Stimulated activated CD8-positive, alpha-beta memory T cell treated with anti-CD3 and anti-CD28 coated beads, Interleukin-7, amount 100 ng/mL, for 24 hours (primary cell): ENCODE measurements at regions not wholly inside any gene's neighbourhood (a gene's known extent, or its start where the extent isn't known, plus 50 kb on each side); places are given as distances from the start of the nearest gene placed in this dataset.
"Not testable (repeated sequence)": the region's sequence is repeated elsewhere in the genome, so short reads cannot be mapped to it uniquely, and the experiment has no call there.

Source experiments
- DNase-seq: peaks from one replicate; pipeline ENCODE4 v3.0.0-alpha.2; 2020; ENCODE audit warnings: low read depth

DNA sequence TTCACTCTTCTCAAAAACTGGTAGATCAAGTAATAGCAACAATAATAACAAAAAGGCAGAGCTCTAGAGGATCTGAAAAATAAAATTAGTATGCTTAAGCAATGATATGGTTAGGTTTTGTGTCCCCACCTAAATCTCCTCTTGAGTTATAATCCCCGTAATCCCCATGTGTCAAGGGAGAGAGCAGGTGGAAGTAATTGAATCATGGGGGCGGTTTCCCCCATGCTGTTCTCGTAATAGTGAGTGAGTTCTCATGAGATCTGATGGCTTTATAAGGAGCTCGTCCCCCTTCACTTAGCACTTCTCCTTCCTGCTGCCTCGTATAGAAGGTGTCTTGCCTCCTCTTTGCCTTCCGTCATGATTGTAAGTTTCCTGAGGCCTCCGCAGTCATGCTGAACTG lies 60.2 kb upstream of the ABHD2 start:
- DNase-seq: no peak

DNA sequence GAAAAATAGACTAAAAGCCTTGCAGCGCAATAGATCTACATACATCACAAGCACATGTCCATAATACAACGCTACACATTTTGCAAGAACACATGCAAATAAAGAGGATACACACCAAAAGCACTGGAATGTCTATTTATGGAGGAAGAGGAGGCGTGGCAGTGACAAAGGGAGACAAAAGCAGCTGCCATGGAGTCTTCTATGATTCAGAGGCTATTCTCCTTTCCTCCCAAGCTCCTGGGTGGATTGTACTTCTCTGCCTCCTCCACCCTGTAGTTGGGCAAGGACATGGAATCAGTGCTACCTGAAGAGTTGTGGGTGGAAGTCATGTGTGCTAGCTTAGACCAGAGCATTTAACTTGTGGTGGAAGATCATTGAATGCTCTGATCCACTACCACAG lies 57.9 kb upstream of the ABHD2 start:
- DNase-seq: no peak

DNA sequence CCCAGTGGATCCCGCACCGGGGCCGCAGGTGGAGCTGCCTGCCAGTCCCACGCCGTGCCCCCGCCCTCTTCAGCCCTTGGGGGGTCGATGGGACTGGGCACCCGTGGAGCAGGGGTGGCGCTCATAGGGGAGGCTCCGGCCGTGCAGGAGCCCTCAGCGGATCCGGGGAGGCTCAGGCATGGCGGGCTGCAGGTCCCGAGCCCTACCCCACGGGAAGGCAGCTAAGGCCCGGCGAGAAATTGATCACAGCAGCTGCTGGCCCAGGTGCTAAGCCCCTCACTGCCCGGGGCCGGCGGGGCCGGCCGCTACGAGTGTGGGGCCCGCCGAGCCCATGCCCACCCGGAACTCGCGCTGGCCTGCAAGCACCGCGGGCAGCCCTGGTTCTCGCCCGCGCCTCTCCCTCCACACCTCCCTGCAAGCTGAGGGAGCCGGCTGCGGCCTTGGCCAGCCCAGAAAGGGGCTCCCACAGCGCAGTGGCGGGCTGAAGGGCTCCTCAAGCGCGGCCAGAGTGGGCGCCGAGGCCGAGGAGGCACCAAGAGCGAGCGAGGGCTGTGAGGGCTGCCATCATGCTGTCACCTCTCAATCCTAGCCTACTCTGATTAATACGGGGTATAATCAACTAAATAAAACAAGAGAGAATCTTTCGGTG lies 56.5 kb upstream of the ABHD2 start:
- DNase-seq: not testable (repeated sequence)

DNA sequence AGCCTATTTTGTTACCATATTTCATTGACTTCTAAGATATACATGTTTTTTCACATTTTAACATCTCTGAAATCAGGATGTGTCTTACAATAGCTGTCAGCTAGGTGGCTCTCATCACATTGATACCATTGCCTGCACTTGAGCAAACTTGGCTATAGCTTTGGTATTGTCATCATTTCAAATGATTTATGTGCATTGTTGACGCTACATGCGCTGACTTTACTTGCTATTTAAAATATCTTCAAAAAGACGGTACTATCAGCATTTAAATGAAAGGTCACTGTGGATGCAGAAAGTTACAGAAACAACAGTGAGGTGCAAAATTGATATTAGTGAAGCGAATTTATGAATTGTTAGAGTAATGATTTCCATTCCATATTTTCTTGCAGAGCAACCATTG lies 54.0 kb upstream of the ABHD2 start:
- DNase-seq: no peak

DNA sequence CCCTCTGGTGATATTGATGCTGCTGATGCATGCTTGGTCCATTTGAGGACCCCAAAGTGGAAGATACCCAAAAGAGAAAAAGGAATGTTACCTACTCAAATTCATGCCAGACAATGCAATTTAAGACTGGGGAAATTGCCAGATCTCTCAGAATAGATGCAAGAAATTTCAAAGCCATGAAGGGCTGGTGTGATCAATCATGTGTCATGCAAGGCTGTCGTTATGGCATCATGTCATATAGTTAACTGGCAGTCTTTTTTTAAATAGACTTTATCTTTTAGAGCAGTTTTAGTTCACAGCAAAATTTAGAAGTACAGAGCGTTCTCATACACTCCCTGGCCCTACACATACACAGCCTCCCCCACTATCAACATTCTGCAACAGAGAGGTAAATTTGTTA lies 53.1 kb upstream of the ABHD2 start:
- no peak for DNase-seq

DNA sequence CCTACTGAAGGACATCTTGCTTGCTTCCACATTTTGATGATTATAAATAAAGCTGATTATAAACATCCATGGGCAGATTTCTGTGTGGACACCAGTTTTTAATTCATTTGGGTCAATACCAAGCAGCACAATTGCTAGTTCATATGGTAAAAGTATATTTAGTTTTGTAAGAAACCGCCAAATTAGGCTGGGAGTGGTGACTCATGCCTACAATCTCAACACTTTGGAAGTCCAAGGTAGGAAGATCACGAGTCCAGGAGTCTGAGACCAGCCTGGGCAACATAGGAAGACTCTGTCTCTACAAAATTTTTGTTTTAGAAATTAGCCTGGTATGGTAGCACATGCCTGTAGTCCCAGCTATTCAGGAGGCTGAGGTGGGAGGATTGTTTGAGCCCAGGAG lies 52.6 kb upstream of the ABHD2 start:
- DNase-seq: no peak

DNA sequence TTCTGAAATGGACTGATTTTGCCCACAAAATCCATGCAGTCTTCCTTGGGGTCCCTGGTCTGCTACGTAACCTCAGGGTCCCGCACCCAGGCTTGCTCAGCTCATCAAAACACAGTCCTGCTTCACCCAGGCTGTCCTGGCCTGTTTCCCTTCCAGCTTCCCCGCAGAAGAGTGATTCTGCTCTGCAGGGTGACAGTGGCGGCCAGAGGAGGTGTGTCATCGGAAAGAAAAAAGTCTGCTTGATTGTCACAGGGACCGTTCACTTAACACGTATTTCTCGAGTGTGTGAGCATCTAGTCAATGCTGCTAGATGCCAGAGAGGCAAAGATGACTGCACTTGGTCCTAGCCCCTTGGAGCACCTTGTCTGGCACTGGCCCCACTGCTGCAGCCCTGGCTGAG lies 50.1 kb upstream of the ABHD2 start:
- no peak for DNase-seq
